PC-9 (cell line): ENCODE measurements at regions not wholly inside any gene's neighbourhood (a gene's known extent, or its start where the extent isn't known, plus 50 kb on each side); places are given as distances from the start of the nearest gene placed in this dataset.

ENCODE experiments used
- EZH2 ChIP-seq: fragments of 200-600 bp; sonication (generic); IDR thresholded peaks from 2 replicates; pipeline ENCODE4 v1.8.0; 2017; ENCODE audit warnings: antibody characterized with exemption, low read depth
- TF ChIP-seq, protein P1 (sequence below): fragments of 200-600 bp; sonication (generic); conservative IDR thresholded peaks from 2 replicates; pipeline ENCODE4 v1.6.1; 2017; ENCODE audit warnings: mixed run types, antibody characterized with exemption, mild to moderate bottlenecking, moderate library complexity

- TF ChIP-seq, protein P1, sequence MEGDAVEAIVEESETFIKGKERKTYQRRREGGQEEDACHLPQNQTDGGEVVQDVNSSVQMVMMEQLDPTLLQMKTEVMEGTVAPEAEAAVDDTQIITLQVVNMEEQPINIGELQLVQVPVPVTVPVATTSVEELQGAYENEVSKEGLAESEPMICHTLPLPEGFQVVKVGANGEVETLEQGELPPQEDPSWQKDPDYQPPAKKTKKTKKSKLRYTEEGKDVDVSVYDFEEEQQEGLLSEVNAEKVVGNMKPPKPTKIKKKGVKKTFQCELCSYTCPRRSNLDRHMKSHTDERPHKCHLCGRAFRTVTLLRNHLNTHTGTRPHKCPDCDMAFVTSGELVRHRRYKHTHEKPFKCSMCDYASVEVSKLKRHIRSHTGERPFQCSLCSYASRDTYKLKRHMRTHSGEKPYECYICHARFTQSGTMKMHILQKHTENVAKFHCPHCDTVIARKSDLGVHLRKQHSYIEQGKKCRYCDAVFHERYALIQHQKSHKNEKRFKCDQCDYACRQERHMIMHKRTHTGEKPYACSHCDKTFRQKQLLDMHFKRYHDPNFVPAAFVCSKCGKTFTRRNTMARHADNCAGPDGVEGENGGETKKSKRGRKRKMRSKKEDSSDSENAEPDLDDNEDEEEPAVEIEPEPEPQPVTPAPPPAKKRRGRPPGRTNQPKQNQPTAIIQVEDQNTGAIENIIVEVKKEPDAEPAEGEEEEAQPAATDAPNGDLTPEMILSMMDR: no peak
- no peak for TF ChIP-seq EZH2
Observed at GRCh38 chr17:33526717-33527116, 233.6 kb upstream of the ASIC2 start.
